LNCAP (cell line): ENCODE measurements at regions not wholly inside any gene's neighbourhood (a gene's known extent, or its start where the extent isn't known, plus 50 kb on each side); places are given as distances from the start of the nearest gene placed in this dataset.

Experiments
- CTCF ChIP-seq: fragments of 450-650 bp; IDR thresholded peaks from 2 replicates; pipeline ENCODE4 v1.5.1; 2017; ENCODE audit warnings: mild to moderate bottlenecking

- TF ChIP-seq CTCF = no peak
Observed at GRCh38 chr18:61245276-61245675, 88.0 kb upstream of the CDH20 start.

GRCh38 chr18:61248589-61248988 is 84.6 kb upstream of the CDH20 start:
- no peak for TF ChIP-seq CTCF

- TF ChIP-seq CTCF = no peak
Observed at GRCh38 chr18:61256291-61256690, 76.9 kb upstream of the CDH20 start.

- TF ChIP-seq CTCF = no peak
Observed at GRCh38 chr18:61261870-61262269, 71.4 kb upstream of the CDH20 start.

- no peak for TF ChIP-seq CTCF
Observed at GRCh38 chr18:61272793-61273192, 60.4 kb upstream of the CDH20 start.

GRCh38 chr18:61273533-61273932 is 59.7 kb upstream of the CDH20 start:
- no peak for TF ChIP-seq CTCF

- no peak for TF ChIP-seq CTCF
Observed at GRCh38 chr18:61274416-61274960, 58.7 kb upstream of the CDH20 start.

GRCh38 chr18:61277808-61278207 is 55.4 kb upstream of the CDH20 start:
- no peak for TF ChIP-seq CTCF
